Kidney epithelial cell (primary cell): ENCODE measurements at regions not wholly inside any gene's neighbourhood (a gene's known extent, or its start where the extent isn't known, plus 50 kb on each side); places are given as distances from the start of the nearest gene placed in this dataset.

Source experiments
- DNase-seq: peaks from one replicate; pipeline ENCODE4 v3.0.0-alpha.2; 2010; ENCODE audit warnings: low read depth
- H3K27me3 ChIP-seq: 2 replicates; pipeline ENCODE4 v1.6.0; 2011; ENCODE audit warnings: low read length; ENCODE audit not compliant: control insufficient read depth, insufficient read depth
- H3K36me3 ChIP-seq: 2 replicates; pipeline ENCODE4 v1.5.1; 2011; ENCODE audit warnings: low read length; ENCODE audit not compliant: control insufficient read depth, insufficient read depth
- H3K4me3 ChIP-seq: 2 replicates; pipeline ENCODE4 v1.5.1; 2011; ENCODE audit warnings: low read depth, mild to moderate bottlenecking, control low read depth, low read length
- TF ChIP-seq, protein P1 (sequence below): IDR thresholded peaks from 2 replicates; pipeline ENCODE4 v1.5.1; 2011; ENCODE audit warnings: mild to moderate bottlenecking, moderate library complexity, low read length, control low read depth, inconsistent platforms; ENCODE audit not compliant: insufficient read depth, poor library complexity, severe bottlenecking

DNA sequence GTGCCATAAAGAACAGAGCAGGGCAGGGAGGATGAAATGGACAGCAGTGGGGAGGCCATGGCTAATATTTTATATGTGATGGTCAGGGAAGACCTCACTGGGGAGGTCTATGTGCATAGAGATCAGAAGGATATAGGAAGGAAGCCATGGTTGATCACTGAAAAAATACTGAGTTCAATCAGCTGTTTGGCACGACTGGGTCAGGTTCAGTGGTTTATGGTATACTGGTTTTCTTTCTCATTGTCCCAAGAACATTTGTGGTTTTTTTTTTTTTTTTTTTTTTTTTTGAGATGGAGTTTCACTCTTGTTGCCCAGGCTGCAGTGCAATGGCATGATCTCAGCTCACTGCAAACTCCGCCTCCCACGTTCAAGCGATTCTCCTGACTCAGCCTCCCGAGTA is 78.3 kb upstream of the TIAM2 start:
- H3K4me3 ChIP-seq: no peak overlapping the region
- no peaks in the 10 kb centered on the region for H3K36me3 ChIP-seq
- no peaks in the 10 kb centered on the region for H3K27me3 ChIP-seq
- TF ChIP-seq, protein P1, sequence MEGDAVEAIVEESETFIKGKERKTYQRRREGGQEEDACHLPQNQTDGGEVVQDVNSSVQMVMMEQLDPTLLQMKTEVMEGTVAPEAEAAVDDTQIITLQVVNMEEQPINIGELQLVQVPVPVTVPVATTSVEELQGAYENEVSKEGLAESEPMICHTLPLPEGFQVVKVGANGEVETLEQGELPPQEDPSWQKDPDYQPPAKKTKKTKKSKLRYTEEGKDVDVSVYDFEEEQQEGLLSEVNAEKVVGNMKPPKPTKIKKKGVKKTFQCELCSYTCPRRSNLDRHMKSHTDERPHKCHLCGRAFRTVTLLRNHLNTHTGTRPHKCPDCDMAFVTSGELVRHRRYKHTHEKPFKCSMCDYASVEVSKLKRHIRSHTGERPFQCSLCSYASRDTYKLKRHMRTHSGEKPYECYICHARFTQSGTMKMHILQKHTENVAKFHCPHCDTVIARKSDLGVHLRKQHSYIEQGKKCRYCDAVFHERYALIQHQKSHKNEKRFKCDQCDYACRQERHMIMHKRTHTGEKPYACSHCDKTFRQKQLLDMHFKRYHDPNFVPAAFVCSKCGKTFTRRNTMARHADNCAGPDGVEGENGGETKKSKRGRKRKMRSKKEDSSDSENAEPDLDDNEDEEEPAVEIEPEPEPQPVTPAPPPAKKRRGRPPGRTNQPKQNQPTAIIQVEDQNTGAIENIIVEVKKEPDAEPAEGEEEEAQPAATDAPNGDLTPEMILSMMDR: no peak
- DNase-seq: no peak

DNA sequence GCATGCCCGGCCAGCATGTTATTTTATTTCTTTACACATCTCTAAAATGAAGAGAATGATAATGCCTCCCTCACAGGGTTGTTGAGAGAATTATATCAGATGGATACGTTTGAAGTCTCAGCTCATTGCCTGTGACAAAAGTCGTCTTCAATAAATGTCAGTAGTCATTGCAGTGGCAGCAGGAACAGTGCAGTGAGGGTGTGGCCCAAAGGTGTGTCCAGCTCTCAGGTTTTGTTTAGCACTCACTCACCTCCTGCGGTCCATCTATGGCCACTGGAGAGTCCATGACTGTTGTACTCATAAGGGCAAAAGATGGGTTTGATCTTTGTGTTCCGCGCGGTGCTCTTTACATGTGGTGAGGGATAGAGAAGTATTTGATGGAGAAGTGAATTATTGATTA is 77.2 kb upstream of the TIAM2 start:
- Histone ChIP-seq H3K4me3 (no peak overlapping the region), H3K36me3 (no peaks in the 10 kb centered on the region), H3K27me3 (no peaks in the 10 kb centered on the region)
- no peak for DNase-seq
- TF ChIP-seq, protein P1: no peak

DNA sequence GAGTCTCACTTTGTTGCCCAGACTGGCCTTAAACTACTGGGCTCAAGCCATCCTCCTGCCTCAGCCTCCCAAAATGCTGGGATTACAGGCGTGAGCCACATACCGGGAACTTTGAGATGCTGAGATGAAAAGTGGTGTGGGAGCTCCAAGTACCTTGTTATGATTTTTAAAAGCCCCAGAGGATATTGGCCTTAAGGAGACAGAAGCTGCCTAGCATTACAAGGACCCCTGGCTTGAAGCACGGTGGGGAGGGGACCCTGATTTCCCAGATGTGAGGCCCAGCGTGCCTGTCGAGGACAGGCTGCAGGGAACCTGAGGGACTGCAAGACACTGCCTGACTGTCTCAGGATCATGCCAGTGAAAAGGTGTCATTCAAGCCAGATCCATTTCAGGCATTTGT is 75.3 kb upstream of the TIAM2 start:
- TF ChIP-seq, protein P1: no peak
- no peak for DNase-seq
- Histone ChIP-seq H3K36me3 (no peaks in the 10 kb centered on the region), H3K27me3 (no peaks in the 10 kb centered on the region), H3K4me3 (no peak overlapping the region)

DNA sequence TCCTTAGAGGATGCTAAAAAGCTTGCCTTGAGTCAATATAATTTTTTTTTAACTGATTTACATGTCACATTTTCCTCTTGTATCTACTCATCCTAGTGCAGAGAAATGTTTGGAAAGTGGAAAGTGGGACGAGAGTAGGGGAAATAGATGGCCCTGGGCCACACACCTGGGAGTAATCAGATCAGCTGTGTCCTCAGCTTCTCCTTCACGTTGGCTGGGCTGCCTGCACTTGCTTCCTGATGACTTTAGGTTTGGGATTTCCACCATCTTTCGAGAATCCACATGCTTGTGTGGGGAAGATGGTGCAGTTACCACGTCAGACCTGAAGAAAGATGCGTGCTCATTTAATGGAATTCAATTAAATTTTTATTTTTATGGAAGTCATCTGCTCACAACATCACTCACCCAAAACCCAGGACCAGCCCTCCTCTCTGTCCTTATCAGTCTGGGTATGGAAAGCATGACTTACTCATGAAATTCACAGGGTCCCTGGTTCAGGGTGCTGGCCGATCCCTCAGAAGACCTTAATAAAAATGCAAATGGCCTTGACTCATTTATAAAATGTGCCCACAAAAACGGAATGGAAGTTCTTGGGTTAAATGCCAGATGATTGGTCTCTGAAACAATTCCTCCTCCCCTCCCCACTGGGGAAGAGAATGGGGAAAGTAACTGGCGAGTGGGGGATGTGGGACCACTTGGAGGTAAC is 74.5 kb upstream of the TIAM2 start:
- H3K27me3 ChIP-seq: no peaks in the 10 kb centered on the region
- H3K4me3 ChIP-seq: no peak overlapping the region
- TF ChIP-seq, protein P1: no peak
- DNase-seq: no peak
- H3K36me3 ChIP-seq: no peaks in the 10 kb centered on the region

DNA sequence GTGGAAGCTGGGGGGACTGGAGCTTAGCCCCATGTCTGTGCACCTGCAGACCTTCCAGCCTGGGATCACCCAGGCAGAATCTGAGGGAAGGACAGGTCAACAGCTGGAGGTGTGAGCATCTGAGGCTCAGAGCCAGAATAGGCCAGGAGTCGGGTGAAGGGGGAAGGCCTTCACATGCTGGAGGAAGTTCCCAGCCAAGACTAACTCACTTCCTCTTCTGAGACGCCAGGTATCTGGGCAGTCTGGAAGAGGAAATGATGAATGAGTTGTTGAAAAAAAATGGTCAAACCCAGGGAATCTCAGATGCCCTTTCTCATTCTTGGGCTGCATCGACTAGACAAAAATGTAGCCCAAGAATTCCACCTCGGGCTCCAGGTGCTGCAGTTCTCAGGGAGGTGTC is 73.6 kb upstream of the TIAM2 start:
- no peak for DNase-seq
- H3K4me3 ChIP-seq: no peak overlapping the region
- H3K27me3 ChIP-seq: no peaks in the 10 kb centered on the region

More for the DNA sequence above, 73.6 kb upstream of the TIAM2 start:
- no peaks in the 10 kb centered on the region for H3K36me3 ChIP-seq
- TF ChIP-seq, protein P1: no peak
